Lower leg skin (tissue), 3 donors: ENCODE measurements at regions not wholly inside any gene's neighbourhood (a gene's known extent, or its start where the extent isn't known, plus 50 kb on each side); places are given as distances from the start of the nearest gene placed in this dataset.

ENCODE experiments used
- POLR2A ChIP-seq, 2 donors: fragments of 450-650 bp; IDR thresholded peaks; one replicate each; pipeline ENCODE4 v1.6.1; 2016 to 2017; ENCODE audit warnings: antibody characterized with exemption in 2 of 2, mild to moderate bottlenecking in 1 of 2, moderate library complexity in 1 of 2
- TF ChIP-seq, protein P1 (sequence below), 3 donors: fragments of 450-650 bp; IDR thresholded peaks; one replicate each; pipeline ENCODE4 v1.5.1; 2016; ENCODE audit warnings: antibody characterized with exemption in 3 of 3, mild to moderate bottlenecking in 3 of 3, moderate library complexity in 2 of 3

DNA sequence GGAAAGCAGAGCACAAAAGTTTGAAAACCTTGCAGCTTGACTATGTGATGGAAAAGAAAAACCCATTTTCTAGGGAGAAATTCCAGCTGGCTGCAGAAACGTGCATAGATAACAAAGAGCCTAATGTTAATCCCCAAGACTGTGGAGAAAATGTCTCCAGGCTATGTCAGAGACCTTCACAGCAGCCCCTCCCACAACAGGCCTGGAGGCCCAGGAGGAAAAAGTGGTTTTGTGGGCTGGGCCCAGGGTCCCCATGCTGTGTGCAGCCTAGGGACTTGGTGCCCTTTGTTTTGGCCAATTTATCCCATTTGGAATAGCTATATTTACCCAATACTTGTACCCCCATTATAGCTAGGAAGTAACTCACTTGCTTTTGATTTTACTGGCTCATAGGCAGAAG lies 484.1 kb upstream of the HTR1E start:
- TF ChIP-seq, protein P1, sequence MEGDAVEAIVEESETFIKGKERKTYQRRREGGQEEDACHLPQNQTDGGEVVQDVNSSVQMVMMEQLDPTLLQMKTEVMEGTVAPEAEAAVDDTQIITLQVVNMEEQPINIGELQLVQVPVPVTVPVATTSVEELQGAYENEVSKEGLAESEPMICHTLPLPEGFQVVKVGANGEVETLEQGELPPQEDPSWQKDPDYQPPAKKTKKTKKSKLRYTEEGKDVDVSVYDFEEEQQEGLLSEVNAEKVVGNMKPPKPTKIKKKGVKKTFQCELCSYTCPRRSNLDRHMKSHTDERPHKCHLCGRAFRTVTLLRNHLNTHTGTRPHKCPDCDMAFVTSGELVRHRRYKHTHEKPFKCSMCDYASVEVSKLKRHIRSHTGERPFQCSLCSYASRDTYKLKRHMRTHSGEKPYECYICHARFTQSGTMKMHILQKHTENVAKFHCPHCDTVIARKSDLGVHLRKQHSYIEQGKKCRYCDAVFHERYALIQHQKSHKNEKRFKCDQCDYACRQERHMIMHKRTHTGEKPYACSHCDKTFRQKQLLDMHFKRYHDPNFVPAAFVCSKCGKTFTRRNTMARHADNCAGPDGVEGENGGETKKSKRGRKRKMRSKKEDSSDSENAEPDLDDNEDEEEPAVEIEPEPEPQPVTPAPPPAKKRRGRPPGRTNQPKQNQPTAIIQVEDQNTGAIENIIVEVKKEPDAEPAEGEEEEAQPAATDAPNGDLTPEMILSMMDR (IDR thresholded peaks at IDR 0.05) = no peak
- no peak for TF ChIP-seq POLR2A (IDR thresholded peaks at IDR 0.05)
